IPS DF 6.9 (cell line): ENCODE measurements at regions not wholly inside any gene's neighbourhood (a gene's known extent, or its start where the extent isn't known, plus 50 kb on each side); places are given as distances from the start of the nearest gene placed in this dataset.

Experiments
- DNase-seq: peaks from one replicate; pipeline ENCODE4 v3.0.0-alpha.2; 2013; ENCODE audit warnings: low read depth, low spot score
- H3K27ac ChIP-seq: one replicate; pipeline ENCODE4 v1.5.1; 2013; ENCODE audit warnings: low read length, control low read depth
- H3K27me3 ChIP-seq: 2 replicates; pipeline ENCODE4 v1.6.1; 2013; ENCODE audit warnings: mild to moderate bottlenecking, low read length; ENCODE audit not compliant: control insufficient read depth, insufficient read depth
- H3K36me3 ChIP-seq: 2 replicates; pipeline ENCODE4 v1.6.1; 2013; ENCODE audit warnings: low read length; ENCODE audit not compliant: control insufficient read depth, insufficient read depth
- H3K4me1 ChIP-seq: 2 replicates; pipeline ENCODE4 v1.6.1; 2013; ENCODE audit warnings: low read length; ENCODE audit not compliant: control insufficient read depth, insufficient read depth
- H3K4me3 ChIP-seq: 2 replicates; pipeline ENCODE4 v1.5.1; 2013; ENCODE audit warnings: mild to moderate bottlenecking, low read length
- H3K9me3 ChIP-seq: 2 replicates; pipeline ENCODE4 v1.6.1; 2013; ENCODE audit warnings: low read length, inconsistent platforms; ENCODE audit not compliant: control insufficient read depth, insufficient read depth
- WGBS: extraction: QIAGEN DNeasy Blood & Tissue Kit; methylation state at CpG from one replicate; pipeline ENCODE4 v1.1.7; 2013; ENCODE audit warnings: mixed read lengths, missing lambda C conversion rate; ENCODE audit not compliant: insufficient read length, insufficient coverage; 5-methylcytosine and 5-hydroxymethylcytosine counted together

- Histone ChIP-seq H3K4me1 (peaks cover 1% of the 10 kb centered on the region; the same call in 1 of the 2 replicates), H3K36me3 (no peaks in the 10 kb centered on the region), H3K4me3 (no peak overlapping the region), H3K27ac (no peak overlapping the region), H3K27me3 (no peaks in the 10 kb centered on the region), H3K9me3 (no peaks in the 10 kb centered on the region)
- no peak for DNase-seq
- no CpG with 5 or more reads among the region's 1 CpG for WGBS
Observed at GRCh38 chr9:13863112-13863511, 450.8 kb downstream of the NFIB start.

- Histone ChIP-seq H3K4me3 (no peak overlapping the region), H3K27ac (no peak overlapping the region), H3K4me1 (peaks cover 1% of the 10 kb centered on the region; the same call in 1 of the 2 replicates), H3K27me3 (no peaks in the 10 kb centered on the region), H3K36me3 (no peaks in the 10 kb centered on the region), H3K9me3 (no peaks in the 10 kb centered on the region)
- DNase-seq, result no peak
Observed at GRCh38 chr9:13862654-13863053, 451.3 kb downstream of the NFIB start.

- no peak overlapping the region for H3K4me3 ChIP-seq
- no peaks in the 10 kb centered on the region for H3K9me3 ChIP-seq
- H3K4me1 ChIP-seq, result peaks cover 1% of the 10 kb centered on the region; the same call in 1 of the 2 replicates
- H3K27me3 ChIP-seq, result no peaks in the 10 kb centered on the region
- H3K36me3 ChIP-seq, result no peaks in the 10 kb centered on the region
- no peak overlapping the region for H3K27ac ChIP-seq
- WGBS, result no CpG with 5 or more reads among the region's 3 CpGs
- no peak for DNase-seq
Observed at GRCh38 chr9:13860946-13861640, 452.8 kb downstream of the NFIB start.

GRCh38 chr9:13860019-13860418, 453.9 kb downstream of the NFIB start:
- no CpG with 5 or more reads among the region's 5 CpGs for WGBS
- H3K27ac ChIP-seq, result no peak overlapping the region
- no peak for DNase-seq

GRCh38 chr9:13857521-13857920, 456.4 kb downstream of the NFIB start:
- DNase-seq, result no peak

More at GRCh38 chr9:13860019-13860418, 453.9 kb downstream of the NFIB start:
- no peak overlapping the region for H3K4me3 ChIP-seq
- H3K27me3 ChIP-seq, result no peaks in the 10 kb centered on the region
- H3K9me3 ChIP-seq, result no peaks in the 10 kb centered on the region
- H3K36me3 ChIP-seq, result no peaks in the 10 kb centered on the region
- peaks cover 1% of the 10 kb centered on the region for H3K4me1 ChIP-seq

GRCh38 chr9:13847270-13847669, 466.7 kb downstream of the NFIB start:
- no CpG with 5 or more reads among the region's 2 CpGs for WGBS
- Histone ChIP-seq H3K27ac (no peak overlapping the region), H3K27me3 (no peaks in the 10 kb centered on the region), H3K36me3 (no peaks in the 10 kb centered on the region), H3K9me3 (no peaks in the 10 kb centered on the region), H3K4me1 (no peaks in the 10 kb centered on the region), H3K4me3 (no peak overlapping the region)
- no peak for DNase-seq

More at GRCh38 chr9:13857521-13857920, 456.4 kb downstream of the NFIB start:
- Histone ChIP-seq H3K27me3 (no peaks in the 10 kb centered on the region), H3K27ac (no peak overlapping the region), H3K36me3 (no peaks in the 10 kb centered on the region), H3K4me3 (no peak overlapping the region), H3K9me3 (no peaks in the 10 kb centered on the region), H3K4me1 (peaks cover 1% of the 10 kb centered on the region)

- WGBS, result no CpG with 5 or more reads among the region's 2 CpGs
- no peaks in the 10 kb centered on the region for H3K9me3 ChIP-seq
- no peak for DNase-seq
Observed at GRCh38 chr9:13845460-13845859, 468.5 kb downstream of the NFIB start.

GRCh38 chr9:13841746-13842462, 472.0 kb downstream of the NFIB start:
- no peaks in the 10 kb centered on the region for H3K4me1 ChIP-seq
- WGBS, result no CpG with 5 or more reads among the region's 7 CpGs
- H3K27ac ChIP-seq, result no peak overlapping the region
- H3K27me3 ChIP-seq, result no peaks in the 10 kb centered on the region
- no peak for DNase-seq
- no peaks in the 10 kb centered on the region for H3K9me3 ChIP-seq
- H3K36me3 ChIP-seq, result no peaks in the 10 kb centered on the region
- no peak overlapping the region for H3K4me3 ChIP-seq

More at GRCh38 chr9:13845460-13845859, 468.5 kb downstream of the NFIB start:
- H3K4me3 ChIP-seq, result no peak overlapping the region
- H3K27ac ChIP-seq, result no peak overlapping the region
- H3K27me3 ChIP-seq, result no peaks in the 10 kb centered on the region
- no peaks in the 10 kb centered on the region for H3K36me3 ChIP-seq
- H3K4me1 ChIP-seq, result no peaks in the 10 kb centered on the region

- no peaks in the 10 kb centered on the region; the same call in 1 of the 2 replicates for H3K9me3 ChIP-seq
- no peaks in the 10 kb centered on the region for H3K4me1 ChIP-seq
- H3K27me3 ChIP-seq, result no peaks in the 10 kb centered on the region
- no peaks in the 10 kb centered on the region; the same call in 1 of the 2 replicates for H3K36me3 ChIP-seq
- no peak for DNase-seq
- H3K27ac ChIP-seq, result no peak overlapping the region
- H3K4me3 ChIP-seq, result no peak overlapping the region
Observed at GRCh38 chr9:13832446-13832845, 481.5 kb downstream of the NFIB start.

- no peak overlapping the region for H3K27ac ChIP-seq
- no peak for DNase-seq
- H3K36me3 ChIP-seq, result no peaks in the 10 kb centered on the region
- H3K27me3 ChIP-seq, result no peaks in the 10 kb centered on the region
- H3K9me3 ChIP-seq, result no peaks in the 10 kb centered on the region
- H3K4me1 ChIP-seq, result no peaks in the 10 kb centered on the region
- H3K4me3 ChIP-seq, result no peak overlapping the region
Observed at GRCh38 chr9:13823026-13823425, 490.9 kb downstream of the NFIB start.
